NOMO-1 treated with DMSO at 0.1 percent for 48 hours (cell line): ENCODE measurements at regions not wholly inside any gene's neighbourhood (a gene's known extent, or its start where the extent isn't known, plus 50 kb on each side); places are given as distances from the start of the nearest gene placed in this dataset.

Experiments used
- DNase-seq: peaks from one replicate; lab custom pipeline; 2025; ENCODE audit not compliant: unreplicated experiment; lab: John Stamatoyannopoulos, UW

DNA sequence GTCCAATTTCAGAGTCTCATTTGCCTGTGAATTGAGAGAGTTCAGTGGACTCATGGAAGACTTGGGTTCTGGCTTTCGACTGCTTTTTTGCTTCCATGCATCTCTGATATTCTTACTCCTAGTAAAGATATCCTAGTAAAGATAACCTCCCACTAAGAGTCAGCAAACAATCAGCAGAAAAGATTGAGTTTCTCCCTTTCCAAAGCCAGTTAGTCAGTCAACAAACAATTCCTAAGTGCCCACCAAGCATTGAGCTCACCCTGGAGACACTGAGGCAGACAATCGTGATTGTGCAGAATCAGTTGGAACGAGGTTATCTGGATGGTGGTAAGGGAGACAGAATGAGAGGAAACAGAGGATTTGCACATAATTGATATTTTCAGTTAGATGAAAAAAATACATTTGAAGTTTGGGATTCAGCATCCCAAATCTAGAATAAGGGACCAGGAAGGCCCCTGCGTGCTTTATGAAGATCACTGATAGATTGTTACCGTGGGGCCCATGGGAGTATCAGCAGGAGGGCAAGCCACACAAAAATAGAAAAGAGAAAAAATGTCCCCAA is 99.7 kb upstream of the SLC38A2 start:
- no peak for DNase-seq

- DNase-seq: no peak
Observed at GRCh38 chr12:46471404-46471803, 98.8 kb upstream of the SLC38A2 start.

DNA sequence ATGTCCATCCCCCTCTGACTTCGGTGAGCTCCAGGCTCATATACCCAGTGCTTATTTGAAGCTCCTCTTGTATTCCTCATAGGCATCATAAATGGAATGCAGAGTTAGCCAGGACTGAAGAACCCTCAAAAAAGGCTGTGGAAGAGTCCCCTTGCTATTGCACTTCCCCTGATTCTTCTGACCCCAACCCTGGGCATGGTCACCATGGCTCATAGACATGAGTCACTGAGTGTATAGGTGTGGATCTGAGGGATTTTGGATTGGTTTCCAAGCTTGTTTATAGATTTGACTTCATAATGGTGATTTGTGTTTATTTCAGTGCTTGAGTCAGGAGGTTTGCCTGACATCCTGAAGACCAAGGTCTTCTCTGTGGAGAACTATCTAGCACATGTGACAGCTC is 98.4 kb upstream of the SLC38A2 start:
- DNase-seq: no peak

- no peak for DNase-seq
Observed at GRCh38 chr12:46470036-46470627, 97.6 kb upstream of the SLC38A2 start.

DNA sequence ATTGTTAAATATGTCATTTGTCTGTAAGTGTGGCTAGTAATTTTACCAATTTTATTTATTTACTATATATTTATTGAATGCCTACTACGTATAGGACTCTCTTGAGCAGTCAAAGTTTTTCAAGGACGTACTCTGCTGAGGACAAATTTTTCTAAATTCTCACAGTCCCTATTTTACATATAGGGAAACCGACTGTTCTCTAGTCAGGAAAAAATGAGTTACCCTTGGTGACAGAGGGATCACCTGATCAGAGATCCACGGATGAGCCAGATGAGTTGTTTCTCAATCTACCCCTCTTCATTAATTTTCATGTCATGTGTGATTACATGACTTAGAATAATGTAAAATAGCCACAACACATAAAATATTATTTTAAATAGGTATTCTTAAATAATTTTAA is 96.2 kb upstream of the SLC38A2 start:
- no peak for DNase-seq

DNA sequence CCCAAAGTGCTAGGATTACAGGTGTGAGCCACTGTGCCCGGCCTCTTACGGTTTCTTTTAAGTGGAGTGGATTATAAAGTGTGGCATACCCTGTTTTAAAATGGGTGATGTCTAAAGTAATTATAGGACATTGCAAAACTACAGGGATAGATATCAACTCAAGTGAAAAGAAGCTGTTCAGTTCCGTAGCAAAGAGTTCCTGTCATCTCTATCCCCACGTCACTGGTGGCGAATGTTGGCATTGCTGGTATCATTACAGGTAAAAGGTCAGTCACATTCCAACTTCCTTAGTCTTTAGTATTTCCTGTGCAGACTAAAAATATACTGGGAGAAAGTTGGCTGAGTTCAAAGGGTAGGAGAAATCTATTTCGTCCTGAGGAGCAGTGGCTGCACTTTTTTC is 95.6 kb upstream of the SLC38A2 start:
- no peak for DNase-seq

DNA sequence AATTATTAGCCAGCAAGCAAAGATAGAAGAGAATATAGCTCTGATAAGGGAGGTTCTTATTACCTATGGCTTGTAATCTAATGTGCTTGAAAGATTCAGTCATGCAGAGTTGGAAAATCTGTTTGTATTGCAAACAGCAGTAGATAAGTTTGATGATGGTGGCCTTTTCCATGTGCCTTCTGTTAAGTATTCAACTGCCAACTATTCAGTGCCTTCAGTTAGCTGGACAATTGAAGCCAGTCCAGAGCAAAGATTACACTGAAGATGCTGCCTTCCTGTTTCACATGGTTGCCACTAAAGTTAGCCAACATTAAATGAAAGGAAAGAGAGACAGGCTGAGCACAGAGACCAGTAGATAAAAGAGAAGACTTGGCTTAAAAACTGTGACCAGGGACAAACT is 92.7 kb upstream of the SLC38A2 start:
- no peak for DNase-seq

DNA sequence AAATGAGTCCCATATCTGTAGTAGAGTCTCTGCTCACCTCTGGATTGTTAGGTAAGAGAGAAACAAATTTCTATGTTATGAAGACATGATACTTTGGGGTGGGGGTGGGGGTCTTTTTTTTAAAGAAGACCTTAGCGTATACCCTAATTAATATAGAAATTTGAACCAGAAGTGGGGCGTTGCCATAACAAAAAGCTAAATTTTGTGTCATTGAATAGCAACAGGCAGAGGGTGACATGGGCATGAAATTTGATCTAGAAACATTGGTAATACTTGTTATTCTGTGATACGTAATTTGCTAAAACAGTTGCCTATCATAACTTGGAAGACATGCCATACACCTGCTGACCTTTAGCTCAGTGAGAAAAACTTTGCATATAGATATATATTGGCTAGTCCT is 92.3 kb upstream of the SLC38A2 start:
- no peak for DNase-seq

DNA sequence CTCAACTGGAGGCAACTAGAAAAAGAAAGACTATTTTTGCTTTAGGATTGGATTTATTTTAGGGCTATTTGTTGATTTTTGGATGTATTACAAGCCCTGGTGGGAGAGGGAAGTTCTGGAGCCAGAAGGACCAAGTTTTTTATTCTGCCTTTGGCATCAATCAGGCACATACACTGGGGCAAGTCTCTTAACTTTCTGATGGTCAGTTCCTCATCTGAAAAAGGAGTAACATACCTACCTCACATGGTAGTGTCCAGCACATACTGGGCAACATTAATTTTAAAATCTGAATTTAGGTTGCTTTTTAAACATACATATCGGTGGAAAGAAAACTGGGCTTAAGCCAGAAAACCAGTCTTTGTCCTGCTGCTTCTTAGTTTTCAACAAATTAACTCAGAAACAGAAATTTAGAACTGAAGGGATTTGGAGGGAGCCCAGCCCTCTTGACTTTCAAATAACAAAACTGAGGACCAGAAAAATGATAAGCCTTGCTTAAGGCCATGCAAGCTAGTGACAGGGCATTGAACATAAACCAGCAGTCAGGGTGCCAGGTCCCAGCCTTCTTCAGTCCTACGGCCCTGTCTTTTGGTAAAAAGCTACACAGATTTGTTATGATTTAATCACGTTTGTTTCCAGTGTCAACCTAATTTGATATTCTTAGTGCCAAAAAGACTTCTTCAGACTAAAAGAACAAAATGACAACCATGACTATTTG is 90.2 kb upstream of the SLC38A2 start:
- no peak for DNase-seq

GRCh38 chr12:46461907-46462640 is 89.5 kb upstream of the SLC38A2 start:
- no peak for DNase-seq

DNA sequence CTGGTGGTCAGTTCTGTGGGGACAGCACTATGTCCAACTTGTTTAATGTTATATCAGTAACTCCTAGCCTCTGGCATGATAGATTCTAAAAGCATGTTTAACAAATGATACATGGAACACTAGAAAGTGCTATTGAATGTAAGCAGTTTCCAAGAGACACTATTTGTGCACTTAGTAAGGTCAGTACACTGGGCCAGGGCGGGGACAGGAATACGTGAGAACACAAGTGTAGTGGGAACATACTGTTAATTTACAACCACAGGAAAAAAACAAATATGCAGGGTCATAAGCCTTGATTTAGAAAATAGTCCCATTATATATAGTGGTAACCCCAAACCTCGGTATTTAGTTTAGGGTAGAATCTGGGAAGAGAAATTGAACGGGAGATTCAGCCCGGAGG is 88.9 kb upstream of the SLC38A2 start:
- no peak for DNase-seq

- no peak for DNase-seq
Observed at GRCh38 chr12:46460682-46461210, 88.2 kb upstream of the SLC38A2 start.

DNA sequence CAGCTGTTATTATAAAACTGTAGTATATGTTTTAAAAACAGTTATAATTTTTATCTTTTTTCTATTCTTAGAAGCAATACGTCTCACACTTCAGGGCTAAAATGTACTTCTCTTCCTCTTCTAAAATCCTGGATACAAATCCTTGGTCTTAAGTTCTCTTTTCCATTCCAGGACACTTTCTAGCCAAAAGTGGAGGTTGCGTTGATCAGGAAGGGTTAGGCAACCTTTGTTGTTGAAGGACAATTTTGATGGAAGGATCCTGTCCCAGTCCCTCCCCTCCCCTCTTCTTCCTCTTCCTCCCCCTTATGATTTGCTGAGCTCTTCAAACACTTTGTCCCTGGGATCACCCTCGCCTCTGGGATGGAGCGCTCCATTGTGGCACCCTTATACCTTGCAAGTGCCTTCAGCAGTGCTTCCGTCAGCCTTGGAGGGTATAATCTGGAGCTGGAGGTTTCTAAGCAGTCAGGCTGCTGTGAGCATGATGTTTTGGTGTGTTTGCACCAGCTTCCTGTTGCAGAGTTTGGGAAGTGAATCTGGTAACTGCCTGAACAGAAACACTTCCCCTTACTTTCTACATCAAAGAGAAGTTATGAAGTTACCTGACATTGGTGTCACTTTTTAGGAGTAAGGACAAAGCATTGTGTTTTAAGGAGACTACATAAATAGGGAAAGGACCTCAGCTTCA is 87.4 kb upstream of the SLC38A2 start:
- DNase-seq: peak; percentile 88

- no peak for DNase-seq
Observed at GRCh38 chr12:46459111-46459510, 86.5 kb upstream of the SLC38A2 start.

DNA sequence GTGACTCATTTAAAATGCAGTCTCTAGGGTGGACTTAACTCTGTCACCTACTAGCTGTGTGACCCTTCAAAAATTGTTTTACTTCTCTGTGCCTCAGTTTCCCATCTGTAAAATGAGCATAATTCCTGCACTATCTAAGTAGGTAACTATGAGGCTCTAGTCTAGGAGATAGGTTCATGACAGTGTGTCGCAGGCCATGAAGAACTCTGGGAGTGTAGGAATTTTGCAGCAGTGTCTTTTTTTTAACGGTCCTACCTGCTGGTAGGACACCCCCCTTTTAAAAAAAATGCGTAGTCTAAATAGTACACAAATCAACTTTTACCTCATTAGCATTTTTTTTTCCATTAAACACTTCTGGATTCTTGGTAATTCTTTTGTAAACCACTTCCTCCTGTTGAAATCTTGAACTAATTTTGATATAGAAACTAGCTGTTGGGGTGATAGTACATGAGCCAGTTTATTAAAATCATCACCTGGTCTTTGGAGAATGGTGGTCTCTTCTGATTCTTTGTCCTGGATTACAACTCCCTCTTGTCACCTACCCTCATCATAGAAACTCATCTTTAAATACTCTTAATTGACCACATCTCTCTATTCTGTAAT is 86.0 kb upstream of the SLC38A2 start:
- peak; percentile 63 for DNase-seq

GRCh38 chr12:46457958-46458357 is 85.4 kb upstream of the SLC38A2 start:
- DNase-seq: no peak

DNA sequence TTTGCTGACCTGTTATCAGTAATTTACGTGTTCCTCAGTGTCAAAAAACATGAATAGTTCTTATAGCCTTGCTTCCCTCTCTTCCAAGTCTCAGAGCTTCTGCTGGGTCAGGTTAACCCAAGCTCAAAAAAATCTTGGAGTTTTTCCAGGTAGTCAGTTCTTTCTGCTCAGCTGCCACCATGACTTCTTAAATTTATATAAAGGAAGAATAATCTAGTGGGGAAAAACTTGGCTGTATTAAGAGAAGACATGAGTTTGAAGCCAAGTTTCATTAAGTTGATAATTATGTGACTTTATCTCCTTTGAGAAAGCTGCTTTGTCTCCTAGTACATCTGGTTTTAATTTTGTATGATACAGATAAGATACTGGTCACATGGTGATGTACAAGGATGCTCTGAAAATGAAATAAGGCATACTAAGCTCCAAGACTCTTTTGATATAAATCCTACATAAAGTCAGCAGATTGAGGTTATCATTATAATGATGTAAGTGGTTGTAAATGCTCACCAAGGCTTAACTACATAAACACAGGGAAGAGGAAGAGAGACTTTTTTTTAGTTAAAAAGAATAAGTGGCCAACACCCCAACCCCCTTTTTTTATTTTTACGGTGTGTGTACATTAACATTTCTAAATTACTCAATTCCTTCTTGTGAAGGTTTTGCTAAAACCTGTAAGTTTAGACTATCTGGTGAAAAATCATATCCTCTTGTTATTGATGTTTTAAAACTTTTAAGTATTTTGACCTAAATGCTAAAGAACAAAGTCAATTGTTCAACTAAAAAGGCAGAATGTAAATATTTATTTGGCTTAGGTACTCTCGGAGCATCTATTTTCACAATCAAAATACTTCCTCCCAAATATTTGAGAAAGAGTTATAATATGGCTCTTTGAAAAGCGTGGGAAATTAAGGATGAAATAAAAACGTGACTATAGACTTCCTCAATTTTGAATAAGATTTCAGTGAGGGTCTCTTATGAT is 84.1 kb upstream of the SLC38A2 start:
- peak; percentile 57 for DNase-seq

- DNase-seq: no peak
Observed at GRCh38 chr12:46455648-46456352, 83.2 kb upstream of the SLC38A2 start.

DNA sequence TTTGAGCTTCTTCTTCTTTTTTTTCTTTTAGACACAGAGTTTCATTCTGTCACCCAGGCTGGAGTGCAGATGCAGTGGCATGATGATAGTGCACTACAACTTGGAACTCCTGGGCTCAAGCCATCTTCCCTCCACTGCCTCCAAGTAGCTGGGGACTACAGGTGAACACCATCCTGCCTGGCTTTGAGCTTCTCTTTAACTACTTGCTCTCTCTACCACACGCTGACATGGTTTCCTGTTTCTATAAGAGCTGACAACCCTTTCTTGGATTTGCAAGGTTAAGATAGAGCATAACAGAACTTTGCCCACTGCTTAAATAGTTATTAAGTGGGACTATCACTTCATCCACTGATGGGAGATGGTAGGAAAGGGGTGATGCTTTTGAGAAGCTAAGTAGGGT is 82.4 kb upstream of the SLC38A2 start:
- DNase-seq: no peak
